Activated T-helper 9 cell treated with anti-CD3 and anti-CD28 coated beads, Interleukin-2, amount 50 U/mL, for 16 hours (primary cell): ENCODE measurements at regions not wholly inside any gene's neighbourhood (a gene's known extent, or its start where the extent isn't known, plus 50 kb on each side); places are given as distances from the start of the nearest gene placed in this dataset.
"Not testable (repeated sequence)": the region's sequence is repeated elsewhere in the genome, so short reads cannot be mapped to it uniquely, and the experiment has no call there.

Experiments
- DNase-seq: peaks from one replicate; pipeline ENCODE4 v3.0.0-alpha.2; 2020; ENCODE audit warnings: low read depth

- no peak for DNase-seq
Observed at GRCh38 chr11:37171451-37171850, 573.4 kb upstream of the RAG2 start.

- no peak for DNase-seq
Observed at GRCh38 chr11:37170311-37170710, 572.3 kb upstream of the RAG2 start.

- DNase-seq: not testable (repeated sequence)
Observed at GRCh38 chr11:37145434-37145833, 547.4 kb upstream of the RAG2 start.

- no peak for DNase-seq
Observed at GRCh38 chr11:37142591-37142990, 544.6 kb upstream of the RAG2 start.

GRCh38 chr11:37141707-37142106 is 543.7 kb upstream of the RAG2 start:
- no peak for DNase-seq

GRCh38 chr11:37135606-37136005 is 537.6 kb upstream of the RAG2 start:
- DNase-seq: not testable (repeated sequence)

- no peak for DNase-seq
Observed at GRCh38 chr11:37134637-37135036, 536.6 kb upstream of the RAG2 start.

GRCh38 chr11:37124384-37124783 is 526.3 kb upstream of the RAG2 start:
- no peak for DNase-seq

GRCh38 chr11:37115963-37116362 is 517.9 kb upstream of the RAG2 start:
- DNase-seq: no peak

- no peak for DNase-seq
Observed at GRCh38 chr11:37110385-37110784, 512.3 kb upstream of the RAG2 start.

GRCh38 chr11:37109286-37109585 is 511.2 kb upstream of the RAG2 start:
- no peak for DNase-seq

GRCh38 chr11:37108436-37109285 is 510.6 kb upstream of the RAG2 start:
- DNase-seq: no peak

GRCh38 chr11:37107831-37108230 is 509.8 kb upstream of the RAG2 start:
- DNase-seq: no peak

GRCh38 chr11:37107415-37107814 is 509.4 kb upstream of the RAG2 start:
- DNase-seq: no peak

- no peak for DNase-seq
Observed at GRCh38 chr11:37105427-37105826, 507.4 kb upstream of the RAG2 start.

GRCh38 chr11:37104380-37104779 is 506.3 kb upstream of the RAG2 start:
- no peak for DNase-seq

- no peak for DNase-seq
Observed at GRCh38 chr11:37100008-37100407, 502.0 kb upstream of the RAG2 start.

- DNase-seq: no peak
Observed at GRCh38 chr11:37092487-37092886, 494.5 kb upstream of the RAG2 start.

- DNase-seq: no peak
Observed at GRCh38 chr11:37089439-37089838, 491.4 kb upstream of the RAG2 start.

- DNase-seq: no peak
Observed at GRCh38 chr11:37088573-37088910, 490.5 kb upstream of the RAG2 start.

GRCh38 chr11:37087650-37088572 is 489.9 kb upstream of the RAG2 start:
- no peak for DNase-seq

GRCh38 chr11:37078521-37078920 is 480.5 kb upstream of the RAG2 start:
- no peak for DNase-seq

GRCh38 chr11:37076866-37077265 is 478.8 kb upstream of the RAG2 start:
- no peak for DNase-seq
